ENCODE measurements at regions not wholly inside any gene's neighbourhood (a gene's known extent, or its start where the extent isn't known, plus 50 kb on each side); places are given as distances from the start of the nearest gene placed in this dataset.
"Not testable (repeated sequence)": the region's sequence is repeated elsewhere in the genome, so short reads cannot be mapped to it uniquely, and the experiment has no call there.

GRCh38 chr3:20375302-20375701 lies 189.3 kb upstream of the SGO1 start:
- TF ChIP-seq, protein P1, sequence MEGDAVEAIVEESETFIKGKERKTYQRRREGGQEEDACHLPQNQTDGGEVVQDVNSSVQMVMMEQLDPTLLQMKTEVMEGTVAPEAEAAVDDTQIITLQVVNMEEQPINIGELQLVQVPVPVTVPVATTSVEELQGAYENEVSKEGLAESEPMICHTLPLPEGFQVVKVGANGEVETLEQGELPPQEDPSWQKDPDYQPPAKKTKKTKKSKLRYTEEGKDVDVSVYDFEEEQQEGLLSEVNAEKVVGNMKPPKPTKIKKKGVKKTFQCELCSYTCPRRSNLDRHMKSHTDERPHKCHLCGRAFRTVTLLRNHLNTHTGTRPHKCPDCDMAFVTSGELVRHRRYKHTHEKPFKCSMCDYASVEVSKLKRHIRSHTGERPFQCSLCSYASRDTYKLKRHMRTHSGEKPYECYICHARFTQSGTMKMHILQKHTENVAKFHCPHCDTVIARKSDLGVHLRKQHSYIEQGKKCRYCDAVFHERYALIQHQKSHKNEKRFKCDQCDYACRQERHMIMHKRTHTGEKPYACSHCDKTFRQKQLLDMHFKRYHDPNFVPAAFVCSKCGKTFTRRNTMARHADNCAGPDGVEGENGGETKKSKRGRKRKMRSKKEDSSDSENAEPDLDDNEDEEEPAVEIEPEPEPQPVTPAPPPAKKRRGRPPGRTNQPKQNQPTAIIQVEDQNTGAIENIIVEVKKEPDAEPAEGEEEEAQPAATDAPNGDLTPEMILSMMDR (IDR thresholded peaks at IDR 0.05; ENCODE audit: control extremely low read depth, extremely low read depth, low read depth, missing control alignments): no peak
- CTCF ChIA-PET: no interaction called here
- POLR2A ChIA-PET: no interaction called here
- DNase-seq (ENCODE audit: extremely low spot score): no peak

GRCh38 chr3:20370273-20371063 lies 184.5 kb upstream of the SGO1 start:
- CTCF ChIA-PET; DNase-seq (ENCODE audit: extremely low spot score); POLR2A ChIA-PET: not testable (repeated sequence)

GRCh38 chr3:20361000-20361399 lies 175.0 kb upstream of the SGO1 start:
- POLR2A ChIA-PET: no interaction called here
- no peak for DNase-seq (ENCODE audit: extremely low spot score)
- TF ChIP-seq, protein P1 (IDR thresholded peaks at IDR 0.05; ENCODE audit: control extremely low read depth, extremely low read depth, low read depth, missing control alignments): no peak
- CTCF ChIA-PET: no interaction called here

GRCh38 chr3:20353286-20353685 lies 167.3 kb upstream of the SGO1 start:
- POLR2A ChIA-PET: no interaction called here
- TF ChIP-seq, protein P1 (IDR thresholded peaks at IDR 0.05; ENCODE audit: control extremely low read depth, extremely low read depth, low read depth, missing control alignments): no peak

DNA sequence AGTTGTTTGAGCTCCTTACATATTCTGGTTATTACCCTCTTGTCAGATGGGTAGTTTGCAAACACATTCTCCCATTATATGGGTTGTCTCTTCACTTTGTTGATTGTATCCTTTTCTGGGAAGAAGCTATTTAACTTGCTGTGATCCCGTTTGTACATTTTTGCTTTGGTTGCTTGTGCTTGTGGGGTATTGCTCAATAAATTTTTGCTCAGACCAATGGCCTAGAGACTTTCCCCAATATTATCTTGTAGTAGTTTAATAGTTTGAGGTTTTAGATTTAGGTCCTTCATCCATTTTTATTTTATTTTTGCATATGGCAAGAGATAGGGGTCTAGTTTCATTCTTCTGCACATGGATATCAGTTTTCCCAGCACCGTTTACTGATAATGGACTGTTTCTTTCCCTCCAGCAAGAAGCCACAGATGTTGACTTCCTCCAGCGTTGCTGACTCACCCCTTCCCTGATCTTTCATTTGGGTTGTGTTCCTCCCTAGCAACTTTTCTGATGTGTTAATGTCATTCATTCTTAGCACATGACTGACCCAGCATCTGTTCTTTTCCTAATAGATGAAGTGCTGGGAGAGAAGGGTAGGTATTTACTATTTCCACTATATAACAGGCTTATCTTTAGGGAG lies 166.7 kb upstream of the SGO1 start:
- TF ChIP-seq, protein P1 (IDR thresholded peaks at IDR 0.05; ENCODE audit: control extremely low read depth, extremely low read depth, low read depth, missing control alignments): no peak
- POLR2A ChIA-PET: no interaction called here
- CTCF ChIA-PET: interaction anchor here (0.9 kb wide), 1 partner anchor 22 kb away, joined by 3 read pairs; no protein-coding TSS in a partner anchor
- no peak for DNase-seq (ENCODE audit: extremely low spot score)

More at GRCh38 chr3:20353286-20353685, 167.3 kb upstream of the SGO1 start:
- DNase-seq (ENCODE audit: extremely low spot score): no peak
- CTCF ChIA-PET: no interaction called here

GRCh38 chr3:20350449-20350848 lies 164.4 kb upstream of the SGO1 start:
- ChIA-PET CTCF (interaction anchor here (1.1 to 1.9 kb wide), 4 partner anchors 8 to 465 kb away, joined by 3 to 5 read pairs (median 4); no protein-coding TSS in a partner anchor), POLR2A (no interaction called here)
- TF ChIP-seq, protein P1 (IDR thresholded peaks at IDR 0.05; ENCODE audit: control extremely low read depth, extremely low read depth, low read depth, missing control alignments): no peak
- DNase-seq (ENCODE audit: extremely low spot score): no peak

GRCh38 chr3:20346916-20347315 lies 160.9 kb upstream of the SGO1 start:
- DNase-seq (ENCODE audit: extremely low spot score): no peak
- TF ChIP-seq, protein P1 (IDR thresholded peaks at IDR 0.05; ENCODE audit: control extremely low read depth, extremely low read depth, low read depth, missing control alignments): no peak
- ChIA-PET CTCF (no interaction called here), POLR2A (no interaction called here)

All from GM10248 (cell line).